ENCODE measurements at regions not wholly inside any gene's neighbourhood (a gene's known extent, or its start where the extent isn't known, plus 50 kb on each side); places are given as distances from the start of the nearest gene placed in this dataset.

GRCh38 chr10:28977518-28977917, 300.2 kb downstream of the BAMBI start:
- TF ChIP-seq CTCF (IDR thresholded peaks at IDR 0.05) (no peak), POLR2A (IDR thresholded peaks at IDR 0.05) (no peak)

All from lower leg skin (tissue), 3 donors.